DOHH2 (cell line): ENCODE measurements at regions not wholly inside any gene's neighbourhood (a gene's known extent, or its start where the extent isn't known, plus 50 kb on each side); places are given as distances from the start of the nearest gene placed in this dataset.

Experiments
- H3F3A ChIP-seq: fragments of 200-600 bp; sonication (generic), shearing (Covaris generic); 2 replicates; pipeline ENCODE4 v1.6.0; 2016; ENCODE audit warnings: antibody characterized with exemption, mild to moderate bottlenecking; ENCODE audit not compliant: control insufficient read depth, insufficient read depth
- H3K27ac ChIP-seq: fragments of 200-600 bp; sonication (generic); 2 replicates; pipeline ENCODE4 v1.5.1; 2014; ENCODE audit warnings: low read depth, mild to moderate bottlenecking, low read length, moderate library complexity
- H3K27me3 ChIP-seq: fragments of 200-600 bp; sonication (generic); 2 replicates; pipeline ENCODE4 v1.6.1; 2014; ENCODE audit warnings: mild to moderate bottlenecking, low read length, mixed read lengths; ENCODE audit not compliant: control insufficient read depth
- H3K36me3 ChIP-seq: fragments of 200-600 bp; sonication (generic); 2 replicates; pipeline ENCODE4 v1.6.1; 2014; ENCODE audit warnings: mild to moderate bottlenecking, low read length, moderate library complexity, mixed read lengths; ENCODE audit not compliant: control insufficient read depth
- H3K4me1 ChIP-seq: fragments of 200-600 bp; sonication (generic); 2 replicates; pipeline ENCODE4 v1.6.1; 2014; ENCODE audit warnings: mild to moderate bottlenecking, low read length, mixed read lengths; ENCODE audit not compliant: control insufficient read depth
- H3K4me2 ChIP-seq: fragments of 200-600 bp; sonication (generic); 2 replicates; pipeline ENCODE4 v1.6.0; 2014; ENCODE audit warnings: mild to moderate bottlenecking, low read length, moderate library complexity
- H3K4me3 ChIP-seq: fragments of 200-600 bp; sonication (generic); 2 replicates; pipeline ENCODE4 v1.5.1; 2014; ENCODE audit warnings: mild to moderate bottlenecking, low read length, mixed read lengths
- H3K79me2 ChIP-seq: fragments of 200-600 bp; sonication (generic); 2 replicates; pipeline ENCODE4 v1.6.1; 2014; ENCODE audit warnings: mild to moderate bottlenecking, low read length, mixed read lengths; ENCODE audit not compliant: control insufficient read depth
- H3K9me2 ChIP-seq: fragments of 200-600 bp; sonication (generic); replicated peaks from 2 replicates; pipeline ENCODE4 v1.6.1; 2014; ENCODE audit warnings: mild to moderate bottlenecking, low read length, mixed read lengths; ENCODE audit not compliant: control insufficient read depth
- H3K9me3 ChIP-seq: fragments of 200-600 bp; sonication (generic); 2 replicates; pipeline ENCODE4 v1.6.1; 2014; ENCODE audit warnings: antibody characterized with exemption, low read length, mixed read lengths; ENCODE audit not compliant: control insufficient read depth, insufficient read depth
- H4K20me1 ChIP-seq: fragments of 200-600 bp; sonication (generic); 2 replicates; pipeline ENCODE4 v1.6.0; 2014; ENCODE audit warnings: low read depth, mild to moderate bottlenecking, antibody characterized with exemption, low read length, moderate library complexity; ENCODE audit not compliant: control insufficient read depth, insufficient read depth
- CTCF ChIP-seq: fragments of 200-600 bp; sonication (generic); IDR thresholded peaks from one replicate; pipeline ENCODE4 v1.5.1; 2014; ENCODE audit warnings: antibody characterized with exemption, mild to moderate bottlenecking, low read depth, low read length; ENCODE audit not compliant: poor library complexity, severe bottlenecking
- EZH2phosphoT487 ChIP-seq: fragments of 200-600 bp; sonication (generic); IDR thresholded peaks from 2 replicates; pipeline ENCODE4 v1.6.1; 2017; ENCODE audit warnings: borderline replicate concordance, mild to moderate bottlenecking, antibody characterized with exemption, low read length, moderate library complexity, mixed read lengths

GRCh38 chr3:34575776-34576175 lies 777.3 kb downstream of the PDCD6IP start:
- Histone ChIP-seq H3K27me3 (no peaks in the 10 kb centered on the region), H3K9me2 (no peaks in the 10 kb centered on the region), H3K79me2 (no peaks in the 10 kb centered on the region), H4K20me1 (no peaks in the 10 kb centered on the region), H3K9me3 (no peaks in the 10 kb centered on the region), H3K4me2 (no peak overlapping the region), H3K4me3 (no peak overlapping the region), H3K4me1 (no peaks in the 10 kb centered on the region), H3F3A (no peaks in the 10 kb centered on the region), H3K36me3 (no peaks in the 10 kb centered on the region), H3K27ac (no peak overlapping the region)
- no peak for TF ChIP-seq CTCF
- no peak for TF ChIP-seq EZH2phosphoT487

GRCh38 chr3:34582055-34582454 lies 783.6 kb downstream of the PDCD6IP start:
- H3K4me3 ChIP-seq, result no peak overlapping the region
- no peaks in the 10 kb centered on the region for H3K9me3 ChIP-seq
- H3K36me3 ChIP-seq, result no peaks in the 10 kb centered on the region
- no peaks in the 10 kb centered on the region for H3F3A ChIP-seq
- H4K20me1 ChIP-seq, result no peaks in the 10 kb centered on the region
- no peak overlapping the region for H3K27ac ChIP-seq
- no peak for TF ChIP-seq CTCF
- no peak for TF ChIP-seq EZH2phosphoT487
- H3K27me3 ChIP-seq, result no peaks in the 10 kb centered on the region
- no peaks in the 10 kb centered on the region for H3K79me2 ChIP-seq
- H3K4me2 ChIP-seq, result no peak overlapping the region
- H3K4me1 ChIP-seq, result peaks cover 7% of the 10 kb centered on the region
- no peaks in the 10 kb centered on the region for H3K9me2 ChIP-seq

- no peaks in the 10 kb centered on the region for H3K79me2 ChIP-seq
- TF ChIP-seq CTCF (no peak), EZH2phosphoT487 (no peak)
- H3K4me2 ChIP-seq, result no peak overlapping the region
- H4K20me1 ChIP-seq, result no peaks in the 10 kb centered on the region
- no peaks in the 10 kb centered on the region for H3K9me2 ChIP-seq
- no peak overlapping the region for H3K4me3 ChIP-seq
- no peaks in the 10 kb centered on the region for H3K36me3 ChIP-seq
- H3K9me3 ChIP-seq, result no peaks in the 10 kb centered on the region
- H3K27ac ChIP-seq, result no peak overlapping the region
- peaks cover 7% of the 10 kb centered on the region for H3K4me1 ChIP-seq
- no peaks in the 10 kb centered on the region for H3F3A ChIP-seq
- H3K27me3 ChIP-seq, result no peaks in the 10 kb centered on the region
Measured at GRCh38 chr3:34583451-34583850, 785.0 kb downstream of the PDCD6IP start.

- TF ChIP-seq EZH2phosphoT487 (no peak), CTCF (no peak)
- Histone ChIP-seq H3K4me3 (no peak overlapping the region), H4K20me1 (no peaks in the 10 kb centered on the region), H3K4me1 (peaks cover 7% of the 10 kb centered on the region), H3K9me3 (no peaks in the 10 kb centered on the region), H3K27ac (no peak overlapping the region), H3K27me3 (no peaks in the 10 kb centered on the region), H3K36me3 (no peaks in the 10 kb centered on the region), H3K9me2 (no peaks in the 10 kb centered on the region), H3K79me2 (no peaks in the 10 kb centered on the region), H3F3A (no peaks in the 10 kb centered on the region), H3K4me2 (no peak overlapping the region)
Measured at GRCh38 chr3:34584971-34585370, 786.5 kb downstream of the PDCD6IP start.
